Fibroblast of lung (primary cell): ENCODE measurements at regions not wholly inside any gene's neighbourhood (a gene's known extent, or its start where the extent isn't known, plus 50 kb on each side); places are given as distances from the start of the nearest gene placed in this dataset.

Source experiments
- DNase-seq, 2 donors: peaks; one replicate each; pipeline versions ENCODE4 v3.0.0 to v3.0.0-alpha.2; 2010; ENCODE audit warnings: low read depth in 2 of 2
- H2AFZ ChIP-seq: 2 replicates; pipeline ENCODE4 v1.5.1; 2012; ENCODE audit warnings: low read length, control low read depth, inconsistent platforms
- H3K27ac ChIP-seq: 2 replicates; pipeline ENCODE4 v1.5.1; 2011; ENCODE audit warnings: low read length, control low read depth; ENCODE audit not compliant: insufficient read depth
- H3K27me3 ChIP-seq: 2 replicates; pipeline ENCODE4 v1.5.1; 2011; ENCODE audit warnings: mild to moderate bottlenecking, low read length; ENCODE audit not compliant: control insufficient read depth, insufficient read depth
- H3K36me3 ChIP-seq: 2 replicates; pipeline ENCODE4 v1.5.1; 2011; ENCODE audit warnings: low read length; ENCODE audit not compliant: control insufficient read depth, insufficient read depth
- H3K4me1 ChIP-seq: 2 replicates; pipeline ENCODE4 v1.5.1; 2011; ENCODE audit warnings: low read length; ENCODE audit not compliant: control insufficient read depth, insufficient read depth; ENCODE audit errors: extremely low read depth
- H3K4me2 ChIP-seq: 2 replicates; pipeline ENCODE4 v1.5.1; 2011; ENCODE audit warnings: low read length, control low read depth; ENCODE audit not compliant: insufficient read depth; ENCODE audit errors: extremely low read depth
- H3K4me3 ChIP-seq, 4 experiments: fragments of 200-600 bp in 1 of 4; sonication (generic) in 1 of 4; replicated peaks in 1 of 4; 2 replicates each; pipeline ENCODE4 v1.5.1; 2011 to 2016; ENCODE audit warnings: low read length in 4 of 4, low read depth in 3 of 4, mild to moderate bottlenecking in 3 of 4, control low read depth in 2 of 4, inconsistent platforms in 1 of 4, mixed read lengths in 1 of 4; ENCODE audit not compliant: insufficient read depth in 1 of 4; ENCODE audit errors: control extremely low read depth in 1 of 4
- H3K79me2 ChIP-seq: 2 replicates; pipeline ENCODE4 v1.5.1; 2012; ENCODE audit warnings: mild to moderate bottlenecking, low read length, inconsistent platforms; ENCODE audit not compliant: control insufficient read depth, insufficient read depth
- H3K9ac ChIP-seq: 2 replicates; pipeline ENCODE4 v1.5.1; 2011; ENCODE audit warnings: mild to moderate bottlenecking, low read length, control low read depth; ENCODE audit not compliant: insufficient read depth
- H3K9me3 ChIP-seq: 2 replicates; pipeline ENCODE4 v1.5.1; 2012; ENCODE audit warnings: low read depth, low read length; ENCODE audit not compliant: control insufficient read depth, insufficient read depth
- H4K20me1 ChIP-seq: 2 replicates; pipeline ENCODE4 v1.5.1; 2011; ENCODE audit warnings: low read length; ENCODE audit not compliant: control insufficient read depth, insufficient read depth; ENCODE audit errors: extremely low read depth
- CTCF ChIP-seq, 2 donors: IDR thresholded peaks in 1 of 2; conservative IDR thresholded peaks in 1 of 2; 1 replicate in 1 of 2; 2 replicates in 1 of 2; pipeline ENCODE4 v1.5.1; 2011 to 2012; ENCODE audit warnings: low read length in 2 of 2, control low read depth in 1 of 2, inconsistent platforms in 1 of 2, low read depth in 1 of 2, mild to moderate bottlenecking in 1 of 2
- EZH2 ChIP-seq: IDR thresholded peaks from 2 replicates; pipeline ENCODE4 v1.5.1; 2012; ENCODE audit warnings: low read length, control low read depth, mild to moderate bottlenecking; ENCODE audit errors: missing control alignments

GRCh38 chr6:54633601-54634000 is 213.0 kb upstream of the FAM83B start:
- DNase-seq, result no peak

DNA sequence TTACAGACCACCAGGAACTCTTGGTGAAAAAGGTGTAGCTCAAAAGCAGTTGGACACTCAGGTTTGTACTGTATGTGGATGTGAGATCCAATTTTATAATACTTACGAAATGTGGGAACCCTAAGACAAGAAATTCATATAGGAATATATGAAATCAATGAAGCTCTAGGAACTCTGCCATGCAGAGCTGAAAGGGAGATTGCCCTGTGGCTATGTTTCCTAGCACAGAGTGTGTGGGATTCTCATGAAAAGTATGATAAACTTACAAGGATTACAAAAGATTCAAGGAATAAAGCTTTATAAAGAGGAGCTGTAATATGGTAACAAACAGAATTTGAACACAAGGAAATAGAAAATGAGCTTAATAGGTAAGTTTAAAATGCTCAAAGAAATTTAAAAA is 205.7 kb upstream of the FAM83B start:
- Histone ChIP-seq H2AFZ (no peak overlapping the region), H3K27ac (no peak overlapping the region), H3K9me3 (no peaks in the 10 kb centered on the region), H3K36me3 (no peaks in the 10 kb centered on the region), H3K79me2 (no peaks in the 10 kb centered on the region), H3K9ac (no peak overlapping the region), H3K4me1 (no peaks in the 10 kb centered on the region), H4K20me1 (no peaks in the 10 kb centered on the region), H3K27me3 (no peaks in the 10 kb centered on the region), H3K4me2 (no peak overlapping the region), H3K4me3 (no peak overlapping the region)
- TF ChIP-seq EZH2, result no peak
- no peak for TF ChIP-seq CTCF (conservative IDR thresholded peaks at IDR 0.05 in 1 of 2, IDR thresholded peaks at IDR 0.05 in 1 of 2; ENCODE audit: low read depth in 1 of 2, low read length in 2 of 2)
- no peak for DNase-seq

More at GRCh38 chr6:54633601-54634000, 213.0 kb upstream of the FAM83B start:
- H3K27ac ChIP-seq, result no peak overlapping the region
- H3K4me3 ChIP-seq, result no peak overlapping the region
- H3K4me2 ChIP-seq, result no peak overlapping the region
- H2AFZ ChIP-seq, result no peak overlapping the region
- H3K79me2 ChIP-seq, result no peaks in the 10 kb centered on the region
- no peaks in the 10 kb centered on the region for H4K20me1 ChIP-seq
- no peaks in the 10 kb centered on the region for H3K36me3 ChIP-seq
- H3K9me3 ChIP-seq, result no peaks in the 10 kb centered on the region
- H3K9ac ChIP-seq, result no peak overlapping the region
- no peaks in the 10 kb centered on the region for H3K27me3 ChIP-seq
- H3K4me1 ChIP-seq, result no peaks in the 10 kb centered on the region
- TF ChIP-seq CTCF (conservative IDR thresholded peaks at IDR 0.05 in 1 of 2, IDR thresholded peaks at IDR 0.05 in 1 of 2; ENCODE audit: low read depth in 1 of 2, low read length in 2 of 2) (no peak), EZH2 (no peak)

DNA sequence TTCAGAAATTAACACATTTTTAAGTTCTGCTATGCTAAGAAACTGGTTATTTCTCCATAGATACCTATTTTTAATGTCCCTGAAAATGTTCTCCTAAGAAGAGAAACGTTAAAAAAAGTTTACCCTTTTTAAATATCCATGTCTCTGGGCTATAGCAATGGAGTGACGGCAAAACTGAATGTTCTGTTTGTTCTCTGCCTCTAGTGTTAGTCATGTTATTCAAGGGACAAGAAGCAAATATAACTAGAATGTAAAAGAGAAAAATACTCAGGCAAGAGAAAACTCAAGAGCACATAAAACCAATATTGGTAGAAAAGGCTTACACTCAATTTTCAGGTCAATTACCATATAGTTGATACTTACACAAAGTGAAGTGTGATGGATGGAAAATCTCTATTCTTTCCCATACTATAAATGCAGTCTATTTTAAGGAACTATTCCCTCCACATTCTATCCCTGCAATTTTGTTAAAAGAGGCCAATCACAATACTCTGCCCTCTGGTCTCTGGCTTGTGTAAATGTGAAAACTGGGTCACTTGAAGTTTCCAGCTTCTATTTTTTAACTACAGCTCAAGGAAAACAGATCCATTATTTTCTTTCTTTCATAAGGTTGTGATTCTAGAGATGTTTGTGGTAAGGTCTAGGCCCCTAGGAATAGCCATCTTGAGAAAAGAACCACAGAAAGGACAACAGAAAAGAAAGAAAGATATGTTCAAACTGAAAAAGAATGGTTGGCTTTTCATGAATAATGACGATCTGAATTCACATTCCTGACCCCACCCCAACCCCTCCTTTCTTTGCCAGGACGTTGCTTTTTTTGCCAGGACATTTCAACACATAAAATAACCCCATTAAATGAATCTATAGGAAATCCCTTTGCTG is 200.3 kb upstream of the FAM83B start:
- H3K36me3 ChIP-seq, result no peaks in the 10 kb centered on the region
- no peaks in the 10 kb centered on the region for H3K4me1 ChIP-seq
- no peaks in the 10 kb centered on the region for H3K27me3 ChIP-seq
- no peak overlapping the region for H3K4me2 ChIP-seq
- no peaks in the 10 kb centered on the region for H3K9me3 ChIP-seq
- H3K27ac ChIP-seq, result no peak overlapping the region
- no peak overlapping the region for H3K9ac ChIP-seq
- no peak overlapping the region for H2AFZ ChIP-seq
- no peaks in the 10 kb centered on the region for H3K79me2 ChIP-seq
- H3K4me3 ChIP-seq, result no peak overlapping the region
- TF ChIP-seq EZH2 (no peak), CTCF (conservative IDR thresholded peaks at IDR 0.05 in 1 of 2, IDR thresholded peaks at IDR 0.05 in 1 of 2; ENCODE audit: low read depth in 1 of 2, low read length in 2 of 2) (no peak)
- no peaks in the 10 kb centered on the region for H4K20me1 ChIP-seq
- DNase-seq, result peak; percentile 4 to 81
